IMR-90 (cell line): ENCODE measurements at regions not wholly inside any gene's neighbourhood (a gene's known extent, or its start where the extent isn't known, plus 50 kb on each side); places are given as distances from the start of the nearest gene placed in this dataset.

ENCODE experiments used
- ATAC-seq: fragments of 200-7000 bp; cut with Tn5 transposase; 2 replicates; pipeline ENCODE4 v1.9.1; 2020; ENCODE audit warnings: low read depth, mild to moderate bottlenecking, moderate library complexity
- BruUV-seq: library from RNA; stranded (reverse); fragments of 400-500 nt; replicated peaks from 2 replicates; lab custom pipeline; 2021; lab: Mats Ljungman, UMichigan
- CTCF ChIA-PET: fragments of 300-600 bp; formaldehyde crosslinking; extraction: SDS; loops from one replicate; lab custom pipeline; 2021; ENCODE audit warnings: antibody characterized with exemption; lab: Yijun Ruan, JAX
- POLR2A ChIA-PET: fragments of 300-600 bp; sonication (Branson Sonifier 250); formaldehyde crosslinking; loops from one replicate; lab custom pipeline; 2022; ENCODE audit warnings: antibody characterized with exemption; ENCODE audit not compliant: unreplicated experiment; lab: Charles Lee
- DNase-seq: peaks from one replicate; pipeline ENCODE4 v3.0.0; 2013
- H2AFZ ChIP-seq: replicated peaks from 2 replicates; pipeline ENCODE3; 2013; ENCODE audit warnings: low read length, mild to moderate bottlenecking; ENCODE audit not compliant: poor library complexity
- H2AK5ac ChIP-seq: 2 replicates; pipeline ENCODE4 v1.6.1; 2013; ENCODE audit warnings: low read depth, low read length, inconsistent platforms
- H2AK9ac ChIP-seq: replicated peaks from 2 replicates; pipeline ENCODE3; 2013; ENCODE audit warnings: mild to moderate bottlenecking, low read depth, low read length, moderate library complexity; ENCODE audit not compliant: poor library complexity
- H2BK120ac ChIP-seq: 2 replicates; pipeline ENCODE4 v1.6.1; 2013; ENCODE audit warnings: low read depth, low read length, inconsistent platforms
- H2BK15ac ChIP-seq: 3 replicates; pipeline ENCODE4 v1.6.1; 2013; ENCODE audit warnings: low read depth, low read length, inconsistent platforms
- H2BK20ac ChIP-seq: 2 replicates; pipeline ENCODE4 v1.6.1; 2013; ENCODE audit warnings: low read depth, mild to moderate bottlenecking, inconsistent platforms, low read length, moderate library complexity
- H2BK5ac ChIP-seq: 2 replicates; pipeline ENCODE4 v1.6.1; 2013; ENCODE audit warnings: mild to moderate bottlenecking, low read depth, low read length, inconsistent platforms; ENCODE audit not compliant: poor library complexity, severe bottlenecking
- H3K14ac ChIP-seq: replicated peaks from 2 replicates; pipeline ENCODE4 v1.6.1; 2013; ENCODE audit warnings: low read depth, low read length, inconsistent platforms
- H3K18ac ChIP-seq: 2 replicates; pipeline ENCODE4 v1.6.1; 2013; ENCODE audit warnings: low read depth, low read length, control low read depth
- H3K23ac ChIP-seq: 2 replicates; pipeline ENCODE4 v1.6.1; 2013; ENCODE audit warnings: low read depth, low read length, inconsistent platforms
- H3K27ac ChIP-seq: 2 replicates; pipeline ENCODE4 v1.5.1; 2013; ENCODE audit warnings: mild to moderate bottlenecking, control low read depth, low read length; ENCODE audit not compliant: insufficient read depth
- H3K27me3 ChIP-seq: 2 replicates; pipeline ENCODE4 v1.6.1; 2013; ENCODE audit warnings: low read length; ENCODE audit not compliant: control insufficient read depth, insufficient read depth
- H3K36me3 ChIP-seq: 2 replicates; pipeline ENCODE4 v1.6.1; 2013; ENCODE audit warnings: low read length, mixed read lengths; ENCODE audit not compliant: control insufficient read depth, insufficient read depth
- H3K4ac ChIP-seq: 2 replicates; pipeline ENCODE4 v1.6.1; 2013; ENCODE audit warnings: low read depth, low read length, inconsistent platforms
- H3K4me1 ChIP-seq: 2 replicates; pipeline ENCODE4 v1.6.1; 2013; ENCODE audit warnings: low read length, mixed read lengths; ENCODE audit not compliant: control insufficient read depth, insufficient read depth
- H3K4me2 ChIP-seq: 2 replicates; pipeline ENCODE4 v1.6.1; 2013; ENCODE audit warnings: low read depth, mild to moderate bottlenecking, control low read depth, low read length, moderate library complexity
- H3K4me3 ChIP-seq: 2 replicates; pipeline ENCODE4 v1.5.1; 2013; ENCODE audit warnings: low read depth, mild to moderate bottlenecking, control low read depth, low read length, moderate library complexity; ENCODE audit not compliant: insufficient read depth
- H3K56ac ChIP-seq: 2 replicates; pipeline ENCODE4 v1.6.1; 2013; ENCODE audit warnings: low read length, inconsistent platforms; ENCODE audit not compliant: insufficient read depth; ENCODE audit errors: extremely low read depth
- H3K79me1 ChIP-seq, 2 experiments: 2 replicates each; pipeline ENCODE4 v1.6.1; 2013; ENCODE audit warnings: low read length in 2 of 2, inconsistent platforms in 1 of 2, low read depth in 1 of 2
- H3K9ac ChIP-seq: 2 replicates; pipeline ENCODE4 v1.6.1; 2013; ENCODE audit warnings: low read depth, low read length, control low read depth
- H3K9me1 ChIP-seq: 2 replicates; pipeline ENCODE4 v1.6.1; 2013; ENCODE audit warnings: low read length, inconsistent platforms; ENCODE audit not compliant: insufficient read depth
- H3K9me3 ChIP-seq: 2 replicates; pipeline ENCODE4 v1.6.1; 2013; ENCODE audit warnings: low read length; ENCODE audit not compliant: control insufficient read depth, insufficient read depth
- H4K20me1 ChIP-seq: 2 replicates; pipeline ENCODE4 v1.6.1; 2013; ENCODE audit warnings: low read length, inconsistent platforms; ENCODE audit not compliant: insufficient read depth
- H4K5ac ChIP-seq: 2 replicates; pipeline ENCODE4 v1.6.1; 2013; ENCODE audit warnings: mild to moderate bottlenecking, low read depth, low read length, control low read depth
- H4K8ac ChIP-seq, 2 experiments: 2 replicates each; pipeline ENCODE4 v1.6.1; 2013; ENCODE audit warnings: low read depth in 2 of 2, low read length in 2 of 2, control low read depth in 1 of 2, inconsistent platforms in 1 of 2
- H4K91ac ChIP-seq: 2 replicates; pipeline ENCODE4 v1.6.1; 2013; ENCODE audit warnings: low read depth, low read length, inconsistent platforms; ENCODE audit not compliant: insufficient read depth
- SMC3 ChIP-seq: fragments of 150-350 bp; IDR thresholded peaks from 2 replicates; pipeline ENCODE4 v1.6.1; 2016; ENCODE audit warnings: low read depth, mild to moderate bottlenecking, antibody characterized with exemption, low read length, moderate library complexity
- WGBS, 2 experiments: methylation state at CpG; one replicate each; pipeline versions ENCODE4 v1.1.5 to v1.1.7; 2013; ENCODE audit warnings: missing lambda C conversion rate in 2 of 2; ENCODE audit not compliant: insufficient read length in 1 of 2; ENCODE audit errors: extremely low coverage in 2 of 2; 5-methylcytosine and 5-hydroxymethylcytosine counted together
- dilution Hi-C: fragments of 300-500 bp; cut with HindIII; formaldehyde crosslinking; loops from one replicate; pipeline ENCODE4 v1.14.3; 2018; ENCODE audit warnings: low sequenced_read_pairs; ENCODE audit not compliant: unreplicated experiment
- in situ Hi-C: fragments of 300-500 bp; cut with MboI; formaldehyde crosslinking; loops from 3 replicates; pipeline ENCODE4 v1.14.3; 2019; ENCODE audit warnings: low sequenced_read_pairs, inconsistent platforms, mixed read lengths
- intact Hi-C: fragments of 100-400 bp; cut with micrococcal nuclease; formaldehyde crosslinking; loops from 2 replicates; pipeline ENCODE4 v1.10.0; 2022

GRCh38 chr17:14750866-14751265 is 450.0 kb downstream of the HS3ST3B1 start:
- Histone ChIP-seq H3K14ac (no peak overlapping the region), H3K79me1 (no peaks in the 10 kb centered on the region), H4K20me1 (no peaks in the 10 kb centered on the region), H3K23ac (no peak overlapping the region), H2BK5ac (no peak overlapping the region), H2AK9ac (no peak overlapping the region), H3K27me3 (no peaks in the 10 kb centered on the region), H3K9me3 (no peaks in the 10 kb centered on the region), H3K4ac (no peak overlapping the region), H2AFZ (no peak overlapping the region), H4K91ac (no peak overlapping the region), H3K18ac (no peak overlapping the region), H3K36me3 (no peaks in the 10 kb centered on the region), H3K9ac (no peak overlapping the region), H3K9me1 (0 out of 2 replicates have a peak, but pooled peaks cover 6% of the 10 kb centered on the region), H2BK20ac (no peak overlapping the region), H3K4me1 (peaks cover 2% of the 10 kb centered on the region; the same call in 1 of the 2 replicates), H3K4me2 (no peak overlapping the region), H2AK5ac (no peak overlapping the region), H3K27ac (no peak overlapping the region), H3K4me3 (no peak overlapping the region), H4K5ac (no peak overlapping the region), H3K56ac (no peak overlapping the region), H2BK120ac (no peak overlapping the region), H4K8ac (no peak overlapping the region), H2BK15ac (no peak overlapping the region)
- CTCF ChIA-PET = no interaction called here
- in situ Hi-C loops (no loop called here), dilution Hi-C loops (no loop called here), intact Hi-C loops (no loop called here)
- no peak for DNase-seq
- POLR2A ChIA-PET = no interaction called here
- BruUV-seq = no TSS peak
- no peak for TF ChIP-seq SMC3
- WGBS, 2 experiments = 89% methylated on average over 5 of the region's 5 CpGs; no CpG with 5 or more reads in 1 of the 2 experiments
- no peak for ATAC-seq
